Lower leg skin (tissue), 4 donors: ENCODE measurements at regions not wholly inside any gene's neighbourhood (a gene's known extent, or its start where the extent isn't known, plus 50 kb on each side); places are given as distances from the start of the nearest gene placed in this dataset.
"Not testable (repeated sequence)": the region's sequence is repeated elsewhere in the genome, so short reads cannot be mapped to it uniquely, and the experiment has no call there.

Experiments
- DNase-seq, 2 donors: peaks; one replicate each; pipeline ENCODE4 v3.0.0-alpha.2; 2019; ENCODE audit warnings: low spot score in 2 of 2
- H3K4me3 ChIP-seq: fragments of 200-600 bp; sonication (generic); 2 replicates; pipeline ENCODE4 v1.5.1; 2017; ENCODE audit warnings: mild to moderate bottlenecking, low read depth; ENCODE audit not compliant: poor library complexity, severe bottlenecking
- CTCF ChIP-seq, 3 donors: fragments of 450-650 bp; IDR thresholded peaks; one replicate each; pipeline ENCODE4 v1.5.1; 2016; ENCODE audit warnings: antibody characterized with exemption in 3 of 3, mild to moderate bottlenecking in 3 of 3, moderate library complexity in 2 of 3
- POLR2A ChIP-seq, 2 donors: fragments of 450-650 bp; IDR thresholded peaks; one replicate each; pipeline ENCODE4 v1.6.1; 2016 to 2017; ENCODE audit warnings: antibody characterized with exemption in 2 of 2, mild to moderate bottlenecking in 1 of 2, moderate library complexity in 1 of 2
- whole genome bisulfite sequencing, 2 donors: methylation state at CpG; one replicate each; pipeline ENCODE4 v1.1.5; 2018; 5-methylcytosine and 5-hydroxymethylcytosine counted together
- intact Hi-C: fragments of 100-400 bp; cut with DNase I; formaldehyde crosslinking; loops from one replicate; pipeline ENCODE4 v1.15.0; 2023; ENCODE audit warnings: low total_unique reads

- DNase-seq, result no peak
- 92 to 93% methylated on average over 4 of the region's 4 CpGs for WGBS, 2 donors
- TF ChIP-seq POLR2A (IDR thresholded peaks at IDR 0.05) (no peak), CTCF (IDR thresholded peaks at IDR 0.05) (no peak)
- no peak overlapping the region for H3K4me3 ChIP-seq
- intact Hi-C loops, result no loop called here
These were observed 379.1 kb downstream of the UTRN start for GRCh38 chr6:144664281-144664680.

GRCh38 chr6:144664947-144665346 is 379.8 kb downstream of the UTRN start:
- intact Hi-C loops, result no loop called here
- DNase-seq, result no peak
- no peak for TF ChIP-seq CTCF (IDR thresholded peaks at IDR 0.05)
- no peak for TF ChIP-seq POLR2A (IDR thresholded peaks at IDR 0.05)
- WGBS, 2 donors, result 91 to 93% methylated on average over 1 of the region's 1 CpG
- no peak overlapping the region for H3K4me3 ChIP-seq

- TF ChIP-seq POLR2A (IDR thresholded peaks at IDR 0.05) (no peak), CTCF (IDR thresholded peaks at IDR 0.05) (no peak)
- intact Hi-C loops, result no loop called here
- no peak overlapping the region for H3K4me3 ChIP-seq
- no peak for DNase-seq
- WGBS, 2 donors, result 77 to 87% methylated on average over 2 of the region's 2 CpGs
These were observed 380.9 kb downstream of the UTRN start for GRCh38 chr6:144665932-144666450.

GRCh38 chr6:144666781-144667180 is 381.6 kb downstream of the UTRN start:
- 79 to 89% methylated on average over 6 of the region's 6 CpGs for WGBS, 2 donors
- H3K4me3 ChIP-seq, result no peak overlapping the region
- TF ChIP-seq POLR2A (IDR thresholded peaks at IDR 0.05) (no peak), CTCF (IDR thresholded peaks at IDR 0.05) (no peak)
- DNase-seq, result no peak
- intact Hi-C loops, result no loop called here

GRCh38 chr6:144667532-144668503 is 382.7 kb downstream of the UTRN start:
- no peak for DNase-seq
- TF ChIP-seq CTCF (IDR thresholded peaks at IDR 0.05) (no peak), POLR2A (IDR thresholded peaks at IDR 0.05) (no peak)
- WGBS, 2 donors, result 89 to 93% methylated on average over 4 of the region's 4 CpGs
- intact Hi-C loops, result no loop called here
- H3K4me3 ChIP-seq, result no peak overlapping the region

- H3K4me3 ChIP-seq, intact Hi-C loops, DNase-seq: not testable (repeated sequence)
- WGBS, 2 donors, result 96 to 100% methylated on average over 1 of the region's 1 CpG
These were observed 385.1 kb downstream of the UTRN start for GRCh38 chr6:144670259-144670658.
